Lung (tissue), 11 donors: ENCODE measurements at regions not wholly inside any gene's neighbourhood (a gene's known extent, or its start where the extent isn't known, plus 50 kb on each side); places are given as distances from the start of the nearest gene placed in this dataset.

Experiments
- ATAC-seq: fragments of 200-7000 bp; cut with Tn5 transposase; one replicate; pipeline ENCODE4 v1.9.1; 2020; ENCODE audit warnings: moderate number of reproducible peaks; ENCODE audit not compliant: insufficient read depth, low FRiP score
- DNase-seq, 3 donors: peaks; one replicate each; pipeline ENCODE4 v3.0.0-alpha.2; 2013 to 2017
- H3K27ac ChIP-seq, 2 donors: one replicate each; pipeline ENCODE4 v1.5.1; 2013; ENCODE audit warnings: mild to moderate bottlenecking in 2 of 2, moderate library complexity in 2 of 2, control low read depth in 1 of 2, inconsistent platforms in 1 of 2, low read depth in 1 of 2, low read length in 1 of 2
- H3K27me3 ChIP-seq, 3 donors: one replicate each; pipeline ENCODE4 v1.5.1; 2013; ENCODE audit warnings: low read length in 2 of 3; ENCODE audit not compliant: control insufficient read depth in 3 of 3, insufficient read depth in 3 of 3
- H3K36me3 ChIP-seq, 4 donors: one replicate each; pipeline ENCODE4 v1.5.1; 2013; ENCODE audit warnings: low read length in 4 of 4, mild to moderate bottlenecking in 1 of 4, moderate library complexity in 1 of 4; ENCODE audit not compliant: control insufficient read depth in 4 of 4, insufficient read depth in 4 of 4
- H3K4me1 ChIP-seq, 5 donors: one replicate each; pipeline ENCODE4 v1.5.1; 2013; ENCODE audit warnings: low read length in 5 of 5, mild to moderate bottlenecking in 2 of 5, moderate library complexity in 1 of 5; ENCODE audit not compliant: control insufficient read depth in 5 of 5, insufficient read depth in 5 of 5
- H3K4me3 ChIP-seq: one replicate; pipeline ENCODE4 v1.5.1; 2013; ENCODE audit warnings: mild to moderate bottlenecking, control low read depth, moderate library complexity
- H3K9ac ChIP-seq, 2 donors: one replicate each; pipeline ENCODE4 v1.5.1; 2013; ENCODE audit warnings: low read length in 2 of 2, control low read depth in 1 of 2; ENCODE audit not compliant: insufficient read depth in 1 of 2
- H3K9me3 ChIP-seq, 4 donors: one replicate each; pipeline ENCODE4 v1.5.1; 2013; ENCODE audit warnings: low read length in 3 of 4, mild to moderate bottlenecking in 1 of 4, moderate library complexity in 1 of 4; ENCODE audit not compliant: control insufficient read depth in 4 of 4, insufficient read depth in 3 of 4
- WGBS, 2 donors: extraction: QIAGEN DNeasy Blood & Tissue Kit; methylation state at CpG; one replicate each; pipeline ENCODE4 v1.1.7; 2013; 5-methylcytosine and 5-hydroxymethylcytosine counted together
- TF ChIP-seq, protein P1 (sequence below): IDR thresholded peaks from 2 replicates; pipeline ENCODE4 v1.5.1; 2012; ENCODE audit warnings: mild to moderate bottlenecking; ENCODE audit errors: control extremely low read depth, extremely low read depth
- donor health status: control.
- donor health status: control.
- donor health status: Bipolar disorder and iron deficiency.
- donor health status: healthy.
- donor health status: DM: yes; HTN: yes; CAD: no.

DNA sequence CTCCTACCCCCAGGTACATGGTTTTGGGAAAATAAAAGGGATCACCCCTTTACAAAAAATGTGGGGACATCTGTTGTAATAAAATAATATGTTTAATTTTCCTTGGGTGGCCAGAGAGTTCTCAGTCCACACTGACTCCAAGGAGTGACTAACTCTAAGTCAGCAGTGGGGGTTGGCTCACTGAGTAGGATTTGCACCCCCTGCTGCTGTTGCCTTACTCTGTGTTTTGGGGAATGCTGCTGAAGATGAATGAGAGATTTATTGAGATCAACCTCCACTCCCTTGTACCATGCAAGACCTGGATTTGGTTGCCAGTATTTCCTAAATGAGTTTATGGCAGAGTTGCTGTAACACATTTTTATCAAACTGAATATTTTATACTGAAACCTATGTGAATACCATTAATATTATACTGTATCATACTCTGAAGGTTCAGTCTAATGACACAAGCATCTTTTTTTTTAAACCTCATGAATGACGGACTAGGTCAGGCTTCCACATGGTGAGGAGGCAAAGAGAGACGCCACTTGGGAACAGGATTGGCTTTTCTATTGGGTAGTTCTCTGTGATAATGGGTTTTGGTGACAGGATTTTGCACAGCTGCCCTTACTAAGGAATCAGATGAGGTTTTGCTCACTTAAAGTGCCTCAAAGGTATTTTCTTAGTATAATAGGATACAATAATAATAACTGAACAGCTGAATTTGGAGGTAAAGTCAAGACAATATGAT lies 121.3 kb upstream of the OSMR start:
- Histone ChIP-seq H3K9ac (no peak overlapping the region), H3K4me1 (peaks cover 0 to 22% (median 6%) of the 10 kb centered on the region in 5 donors), H3K9me3 (no peaks in the 10 kb centered on the region), H3K27ac (no peak overlapping the region), H3K36me3 (no peaks in the 10 kb centered on the region), H3K27me3 (no peaks in the 10 kb centered on the region), H3K4me3 (no peak overlapping the region)
- 94 to 97% methylated on average over 2 of the region's 2 CpGs for WGBS, 2 donors
- ATAC-seq (no peak), DNase-seq (no peak)
- TF ChIP-seq, protein P1, sequence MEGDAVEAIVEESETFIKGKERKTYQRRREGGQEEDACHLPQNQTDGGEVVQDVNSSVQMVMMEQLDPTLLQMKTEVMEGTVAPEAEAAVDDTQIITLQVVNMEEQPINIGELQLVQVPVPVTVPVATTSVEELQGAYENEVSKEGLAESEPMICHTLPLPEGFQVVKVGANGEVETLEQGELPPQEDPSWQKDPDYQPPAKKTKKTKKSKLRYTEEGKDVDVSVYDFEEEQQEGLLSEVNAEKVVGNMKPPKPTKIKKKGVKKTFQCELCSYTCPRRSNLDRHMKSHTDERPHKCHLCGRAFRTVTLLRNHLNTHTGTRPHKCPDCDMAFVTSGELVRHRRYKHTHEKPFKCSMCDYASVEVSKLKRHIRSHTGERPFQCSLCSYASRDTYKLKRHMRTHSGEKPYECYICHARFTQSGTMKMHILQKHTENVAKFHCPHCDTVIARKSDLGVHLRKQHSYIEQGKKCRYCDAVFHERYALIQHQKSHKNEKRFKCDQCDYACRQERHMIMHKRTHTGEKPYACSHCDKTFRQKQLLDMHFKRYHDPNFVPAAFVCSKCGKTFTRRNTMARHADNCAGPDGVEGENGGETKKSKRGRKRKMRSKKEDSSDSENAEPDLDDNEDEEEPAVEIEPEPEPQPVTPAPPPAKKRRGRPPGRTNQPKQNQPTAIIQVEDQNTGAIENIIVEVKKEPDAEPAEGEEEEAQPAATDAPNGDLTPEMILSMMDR = no peak

DNA sequence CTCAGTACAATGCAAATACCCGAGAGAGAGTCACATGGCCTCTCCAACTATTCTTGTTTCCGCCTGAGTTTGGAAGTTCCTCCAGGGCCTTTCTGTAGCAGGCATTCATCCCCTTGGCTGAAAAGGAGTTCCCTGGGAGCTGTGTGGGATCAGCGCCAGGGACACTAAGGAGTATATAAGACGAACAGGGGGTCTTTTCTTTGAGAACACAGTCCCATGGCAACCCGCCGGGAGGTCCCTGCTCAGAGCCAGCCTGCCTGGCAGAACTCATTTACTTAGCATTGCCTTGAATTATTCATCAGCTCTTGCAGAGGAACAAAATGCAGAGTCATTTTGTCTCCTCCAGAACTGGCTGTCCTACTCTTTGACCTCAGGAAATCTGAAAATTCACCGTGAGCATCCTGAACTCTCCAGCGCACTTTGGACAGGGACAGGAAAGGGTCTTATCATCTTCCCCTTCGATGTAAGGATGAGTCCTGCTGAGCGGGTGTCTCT lies 120.4 kb upstream of the OSMR start:
- TF ChIP-seq, protein P1 = no peak
- Histone ChIP-seq H3K4me3 (no peak overlapping the region), H3K9ac (no peak overlapping the region), H3K4me1 (peaks cover 0 to 18% (median 6%) of the 10 kb centered on the region in 5 donors), H3K27ac (no peak overlapping the region), H3K9me3 (no peaks in the 10 kb centered on the region), H3K27me3 (no peaks in the 10 kb centered on the region), H3K36me3 (no peaks in the 10 kb centered on the region)
- DNase-seq (peak; percentile 32 to 47 (median 37)), ATAC-seq (no peak)
- WGBS, 2 donors = 76 to 83% methylated on average over 10 of the region's 10 CpGs

DNA sequence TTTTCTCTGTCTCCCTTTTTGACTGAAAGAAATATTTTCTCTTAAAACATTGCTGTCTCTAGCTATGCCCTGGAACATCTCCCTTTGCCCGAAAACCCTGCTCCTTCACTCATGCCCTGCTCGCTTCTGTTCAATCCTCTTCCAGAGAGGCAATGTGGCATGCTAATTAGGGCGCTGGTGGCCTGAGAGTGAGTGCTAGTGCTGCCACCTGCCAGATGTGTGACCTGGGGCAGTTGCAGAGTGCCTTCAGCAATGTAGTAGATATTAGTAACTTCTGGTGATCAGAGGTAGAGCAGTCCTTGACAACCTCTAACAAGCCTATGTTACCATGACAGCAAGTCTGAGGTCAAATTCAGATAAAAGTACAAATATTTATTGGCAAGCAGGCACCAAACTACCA lies 119.5 kb upstream of the OSMR start:
- WGBS, 2 donors = 76 to 95% methylated on average over 3 of the region's 3 CpGs
- ATAC-seq = no peak
- TF ChIP-seq, protein P1 = no peak

DNA sequence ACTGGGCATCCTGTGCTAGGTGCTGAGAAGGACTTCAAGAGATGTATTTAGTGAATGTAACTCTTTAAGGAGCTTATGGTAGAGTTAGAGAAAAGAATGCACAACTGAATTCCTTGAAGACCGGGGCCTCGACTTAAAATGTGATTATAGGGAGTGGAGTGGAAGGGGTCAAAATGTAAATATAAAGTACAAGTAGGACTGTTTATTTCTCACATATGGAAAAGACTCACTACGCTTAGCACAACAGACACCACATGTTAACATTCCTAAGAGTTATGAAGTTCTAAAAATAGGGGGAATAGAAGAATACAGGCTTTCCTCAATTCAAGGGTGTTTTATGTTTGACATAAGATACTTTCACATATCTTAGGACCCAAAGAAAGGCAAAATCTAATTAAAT lies 117.8 kb upstream of the OSMR start:
- peak in 2 of 3 donors; percentile 47 to 63 for DNase-seq
- no peaks in the 10 kb centered on the region for H3K9me3 ChIP-seq
- no peak overlapping the region for H3K27ac ChIP-seq
- no peak overlapping the region for H3K9ac ChIP-seq
- no peaks in the 10 kb centered on the region for H3K27me3 ChIP-seq
- TF ChIP-seq, protein P1 = no peak
- no peak for ATAC-seq
- 67 to 83% methylated on average over 3 of the region's 3 CpGs for whole genome bisulfite sequencing, 2 donors
- peaks cover 0 to 21% (median 6%) of the 10 kb centered on the region in 5 donors for H3K4me1 ChIP-seq
- H3K36me3 ChIP-seq = no peaks in the 10 kb centered on the region
- no peak overlapping the region for H3K4me3 ChIP-seq

More for the DNA sequence above, 119.5 kb upstream of the OSMR start:
- no peak overlapping the region for H3K27ac ChIP-seq
- H3K4me3 ChIP-seq = no peak overlapping the region
- no peak overlapping the region for H3K9ac ChIP-seq
- peaks cover 0 to 18% (median 6%) of the 10 kb centered on the region in 5 donors for H3K4me1 ChIP-seq
- no peak for DNase-seq
- no peaks in the 10 kb centered on the region for H3K9me3 ChIP-seq
- no peaks in the 10 kb centered on the region for H3K36me3 ChIP-seq
- no peaks in the 10 kb centered on the region for H3K27me3 ChIP-seq
